ENCODE measurements at regions not wholly inside any gene's neighbourhood (a gene's known extent, or its start where the extent isn't known, plus 50 kb on each side); places are given as distances from the start of the nearest gene placed in this dataset.
"Not testable (repeated sequence)": the region's sequence is repeated elsewhere in the genome, so short reads cannot be mapped to it uniquely, and the experiment has no call there.

DNA sequence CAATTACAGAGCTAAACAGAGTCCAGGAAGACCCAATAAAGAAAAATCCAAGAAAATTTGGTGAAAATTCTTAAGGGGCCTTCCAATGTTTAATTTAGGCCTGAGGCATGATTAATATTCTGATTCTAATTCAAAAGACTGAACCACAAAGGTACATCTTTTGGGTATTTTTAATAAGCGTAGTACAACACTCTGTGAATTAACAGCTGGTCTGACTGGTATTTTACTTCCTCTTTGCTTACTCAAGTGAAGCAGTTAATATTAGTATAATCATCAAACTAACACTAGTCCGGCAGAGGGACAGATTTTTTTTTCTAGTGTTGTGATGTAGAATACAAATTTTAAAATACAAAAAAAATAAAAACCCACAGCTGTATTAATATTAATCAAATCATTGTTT is 652.9 kb downstream of the NR4A2 start:
- DNase-seq (ENCODE audit: low spot score), result no peak

DNA sequence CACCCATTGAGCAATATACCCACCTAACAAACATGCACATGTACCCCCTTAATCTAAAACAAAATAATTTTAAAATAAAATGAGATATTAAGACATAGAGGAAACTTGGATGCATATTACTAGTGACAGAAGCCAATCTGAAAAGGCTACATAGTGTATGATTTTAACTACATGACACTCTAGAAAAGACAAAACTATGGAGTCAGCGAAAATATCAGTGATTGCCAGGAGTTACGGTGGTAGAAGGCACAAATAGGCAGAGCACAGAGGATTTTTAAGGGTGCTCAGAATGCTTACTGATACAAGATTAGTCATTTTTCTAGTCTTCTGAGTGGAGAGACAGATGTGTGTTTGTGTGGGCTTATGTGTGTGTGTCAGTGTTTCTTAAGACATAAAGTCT is 656.6 kb downstream of the NR4A2 start:
- DNase-seq (ENCODE audit: low spot score), result no peak

DNA sequence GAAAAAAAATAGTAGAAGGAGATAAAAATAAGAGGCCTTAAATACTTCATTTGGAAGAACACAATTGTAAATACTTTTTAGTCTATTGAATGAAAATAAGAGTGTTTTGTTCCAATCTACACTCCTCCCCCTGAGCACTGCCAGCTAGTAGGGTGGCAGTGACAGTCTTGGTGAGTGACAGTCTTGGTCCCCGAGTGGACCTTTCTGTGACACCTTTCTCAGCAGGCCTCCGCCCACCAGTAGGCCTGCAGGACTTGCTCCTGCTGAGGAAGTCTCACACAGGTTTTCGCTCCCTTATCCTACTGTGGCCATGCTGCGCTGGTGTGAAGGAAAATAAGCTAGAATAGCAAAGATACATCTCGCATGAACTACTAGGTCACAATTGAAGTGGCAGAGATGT is 666.8 kb downstream of the NR4A2 start:
- no peak for DNase-seq (ENCODE audit: low spot score)

DNA sequence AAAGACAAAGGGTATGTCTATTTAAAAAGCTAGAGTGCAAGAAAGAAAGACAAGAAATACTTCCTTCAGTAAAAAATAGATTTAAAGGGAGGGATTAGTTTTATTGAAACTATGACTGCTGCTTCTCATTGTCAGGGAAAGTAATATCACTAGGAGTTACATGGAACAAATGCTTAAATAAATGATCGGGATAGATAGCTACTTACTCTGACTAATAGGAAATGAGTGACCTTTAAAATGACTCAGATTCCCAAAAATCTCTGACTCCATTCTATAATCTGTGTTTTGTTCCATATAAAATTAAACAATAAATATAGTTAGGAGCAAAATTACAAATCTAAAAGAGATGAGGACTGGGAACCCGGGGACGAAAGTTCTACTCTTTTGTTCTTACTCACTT is 669.3 kb downstream of the NR4A2 start:
- no peak for DNase-seq (ENCODE audit: low spot score)

DNA sequence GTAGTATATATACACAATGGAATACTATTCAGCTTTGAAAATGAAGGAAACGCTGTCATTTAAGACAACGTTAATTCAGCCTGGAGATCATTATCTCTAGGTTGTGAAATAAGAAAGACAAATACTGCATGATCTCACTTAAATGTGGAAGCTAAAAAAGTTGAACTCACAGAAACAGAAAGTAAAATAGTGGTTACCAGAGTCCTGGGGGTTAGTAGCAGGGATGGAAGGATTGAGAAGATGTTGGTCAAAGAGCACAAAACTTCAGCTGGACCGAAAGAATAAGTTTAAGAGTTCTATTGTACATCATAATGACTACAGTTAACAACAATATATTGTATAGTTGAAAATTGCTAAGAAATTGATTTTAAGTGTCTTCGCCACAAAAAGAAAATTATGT is 670.3 kb downstream of the NR4A2 start:
- DNase-seq (ENCODE audit: low spot score), result no peak

DNA sequence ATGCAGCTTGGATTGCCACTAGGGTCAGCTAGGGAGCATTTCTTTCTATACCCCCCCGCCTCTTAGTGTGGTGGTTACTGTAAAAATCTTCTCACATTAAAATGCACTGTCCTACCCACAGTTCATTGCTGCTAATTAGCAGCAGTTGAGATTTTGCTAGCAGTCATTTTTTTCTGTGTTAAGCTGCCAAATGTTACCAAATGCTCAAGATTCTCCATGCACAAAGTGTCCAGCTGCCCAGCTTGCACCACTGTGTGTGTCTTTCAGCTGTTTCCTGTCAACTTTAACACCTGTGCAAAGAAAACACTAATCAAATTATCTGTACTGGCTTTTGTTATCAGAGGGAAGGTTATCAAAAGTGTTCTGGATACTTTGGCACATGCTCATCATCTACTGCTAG is 679.3 kb downstream of the NR4A2 start:
- no peak for DNase-seq (ENCODE audit: low spot score)

DNA sequence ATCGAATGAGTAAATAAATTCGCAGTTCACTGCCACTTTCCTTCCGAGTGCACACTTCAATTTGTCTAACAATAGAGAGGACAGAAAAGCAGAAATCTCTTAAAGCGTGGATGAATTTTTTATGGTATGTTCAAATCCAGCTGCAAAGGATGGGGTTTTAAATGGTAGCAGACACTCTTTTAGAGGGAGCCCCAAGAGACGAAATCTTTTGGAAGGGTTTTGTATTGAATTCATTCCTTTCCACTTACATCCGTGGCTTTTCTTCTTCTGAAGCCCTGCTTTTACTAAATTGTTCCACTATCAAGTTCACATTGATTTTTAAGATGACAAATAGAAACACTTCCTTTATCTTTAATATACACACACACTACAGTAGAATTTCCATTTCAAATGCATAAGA is 680.7 kb downstream of the NR4A2 start:
- no peak for DNase-seq (ENCODE audit: low spot score)

DNA sequence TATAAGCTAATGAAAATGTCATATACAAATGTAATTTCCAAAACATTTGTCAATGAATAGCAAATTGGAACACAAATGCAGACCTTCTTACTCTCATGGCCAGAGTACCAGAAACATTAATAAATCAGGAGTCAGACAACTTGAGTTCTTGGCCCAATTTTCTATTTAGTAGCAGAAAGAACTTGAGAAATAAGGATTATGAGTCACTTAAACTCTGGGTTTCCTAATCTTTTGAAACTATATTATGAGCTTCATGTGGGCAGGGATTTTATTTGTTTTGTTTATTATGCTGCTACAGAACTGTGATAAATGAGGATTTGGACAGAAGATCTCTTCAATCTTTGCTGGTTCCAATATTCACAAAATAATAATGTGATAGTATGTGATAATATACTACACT is 686.7 kb downstream of the NR4A2 start:
- no peak for DNase-seq (ENCODE audit: low spot score)

DNA sequence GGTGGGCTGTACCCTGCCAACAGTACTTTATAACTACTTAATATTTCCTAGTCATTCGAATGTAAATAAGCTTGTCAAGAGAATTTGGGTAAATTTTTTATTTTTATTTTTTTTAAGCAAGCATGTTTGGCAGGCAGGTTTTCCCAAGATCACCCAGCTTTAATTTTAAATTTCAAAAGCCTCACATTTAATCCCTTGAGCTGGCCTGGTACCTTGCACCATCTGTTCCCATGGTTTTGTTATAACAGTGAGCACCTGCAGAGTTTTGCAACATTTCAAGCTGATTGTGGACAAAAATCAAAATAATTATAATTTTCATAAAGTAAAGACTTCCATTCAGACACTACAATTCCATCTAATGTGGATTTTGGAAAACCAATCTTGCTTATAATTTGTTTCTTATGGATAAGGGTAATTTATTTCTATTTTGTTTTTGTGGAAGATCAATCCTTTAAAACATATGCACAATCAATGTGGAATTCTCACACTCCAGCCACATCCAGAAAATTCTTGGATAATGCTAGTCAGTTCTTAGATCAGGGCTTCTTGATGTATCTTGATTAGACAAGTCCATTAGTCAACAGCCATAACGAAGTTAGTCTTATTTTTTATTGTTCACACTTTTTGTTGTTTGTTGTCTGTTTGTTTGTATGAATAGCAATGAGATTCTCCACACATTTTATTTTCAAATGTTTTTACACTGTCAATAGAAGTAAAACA is 689.3 kb downstream of the NR4A2 start:
- no peak for DNase-seq (ENCODE audit: low spot score)

DNA sequence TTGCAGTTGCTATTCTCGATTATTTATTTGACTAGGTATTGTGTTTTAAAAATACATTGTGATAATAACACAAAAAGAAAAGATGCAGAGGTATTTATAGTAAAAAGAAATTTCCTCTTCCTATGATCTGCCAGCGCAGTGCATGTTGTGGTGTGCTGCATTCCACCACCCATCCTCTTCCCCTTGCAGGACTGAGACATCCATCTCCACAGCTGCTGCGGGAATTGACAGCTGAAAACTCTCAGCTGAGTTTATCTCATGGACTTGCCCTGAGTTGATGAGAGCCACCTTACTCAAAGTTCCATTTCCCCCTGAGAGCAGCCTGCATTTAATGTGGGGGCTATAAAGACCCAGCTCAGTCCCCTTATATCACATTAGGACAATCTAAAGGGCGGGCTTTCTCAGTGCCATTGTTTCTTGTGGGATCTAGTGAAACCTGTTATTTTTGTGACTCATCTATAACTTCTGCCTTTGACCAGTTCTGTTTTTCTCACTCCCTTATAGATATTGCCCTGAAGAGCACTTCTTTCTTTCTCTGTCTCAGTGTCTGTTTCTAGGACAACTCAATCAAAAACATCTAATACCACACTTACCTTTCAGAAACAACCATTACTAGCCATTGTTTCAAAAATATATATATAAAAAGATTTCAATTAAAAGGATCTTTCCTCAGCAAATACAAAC is 698.5 kb downstream of the NR4A2 start:
- DNase-seq (ENCODE audit: low spot score), result no peak

DNA sequence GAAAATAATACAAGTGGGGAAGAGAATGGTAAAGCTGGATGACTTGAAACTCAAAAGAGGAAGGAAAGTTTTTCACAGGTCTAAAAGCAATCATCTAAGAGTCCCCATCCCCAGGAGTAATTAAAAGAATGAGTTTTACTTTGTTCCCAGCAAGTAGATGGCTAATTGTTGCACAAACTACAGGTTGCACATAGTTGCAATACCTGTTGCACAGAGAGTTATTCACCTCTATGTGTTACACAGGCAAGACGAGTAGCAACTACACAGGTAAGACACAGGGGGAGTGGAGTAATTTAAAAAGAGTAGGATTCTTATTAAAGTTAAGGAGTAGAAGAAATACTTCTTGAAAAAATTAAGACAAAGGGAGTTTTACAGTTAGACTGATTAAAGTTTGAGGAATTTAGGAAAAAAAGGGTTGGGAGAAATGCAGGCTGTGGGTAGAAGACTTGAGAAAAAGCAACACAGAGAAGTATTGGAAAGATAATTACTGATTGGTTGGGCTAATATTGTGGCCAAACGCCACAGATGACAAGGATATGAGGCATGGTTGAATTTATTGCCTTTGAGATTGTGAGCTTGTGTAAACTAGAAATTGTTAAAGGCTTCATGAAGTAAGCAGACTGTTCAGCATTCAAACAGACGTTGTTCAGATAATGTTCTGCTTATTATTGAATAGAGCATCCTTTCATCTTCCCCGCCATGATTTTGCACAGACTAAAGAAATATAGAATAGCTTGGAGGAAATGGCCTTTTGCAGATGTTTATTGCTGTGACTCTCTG is 699.3 kb downstream of the NR4A2 start:
- DNase-seq (ENCODE audit: low spot score), result no peak

DNA sequence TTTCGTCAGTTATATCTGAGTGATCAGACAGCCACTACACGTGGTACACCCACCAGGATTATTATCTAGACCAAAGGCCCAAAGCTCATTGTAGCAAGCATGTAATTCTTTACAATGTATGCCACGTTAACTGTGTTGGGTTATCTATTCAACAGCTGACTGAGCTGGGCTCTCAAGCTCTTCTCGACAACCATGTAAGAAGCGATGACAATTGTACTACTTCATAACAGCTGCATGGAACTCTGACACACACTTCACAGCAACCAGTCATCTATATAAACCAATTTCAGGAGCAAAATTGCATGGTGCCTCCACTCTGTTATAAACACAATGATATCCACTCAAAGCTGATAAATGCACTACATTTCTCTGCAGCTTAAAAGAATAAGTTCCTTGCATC is 701.8 kb downstream of the NR4A2 start:
- DNase-seq (ENCODE audit: low spot score), result no peak

DNA sequence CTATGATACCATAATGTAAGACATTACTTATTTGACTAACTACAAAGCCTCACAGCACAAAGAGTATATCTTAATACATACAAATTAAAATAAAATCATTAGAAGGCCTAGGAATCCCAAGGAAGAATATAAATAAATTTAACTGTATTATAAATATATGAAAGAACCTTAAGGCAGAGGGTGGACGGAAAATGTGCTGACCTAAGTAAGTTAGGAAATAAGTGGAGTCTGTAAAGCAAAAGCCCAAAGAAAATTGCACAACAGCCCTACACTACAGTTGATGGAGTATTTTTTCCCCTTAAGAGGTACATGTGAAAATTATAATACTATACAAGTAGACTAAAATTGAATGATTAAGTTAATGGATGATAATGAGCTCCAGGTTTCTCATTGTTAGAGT is 710.1 kb downstream of the NR4A2 start:
- no peak for DNase-seq (ENCODE audit: low spot score)

DNA sequence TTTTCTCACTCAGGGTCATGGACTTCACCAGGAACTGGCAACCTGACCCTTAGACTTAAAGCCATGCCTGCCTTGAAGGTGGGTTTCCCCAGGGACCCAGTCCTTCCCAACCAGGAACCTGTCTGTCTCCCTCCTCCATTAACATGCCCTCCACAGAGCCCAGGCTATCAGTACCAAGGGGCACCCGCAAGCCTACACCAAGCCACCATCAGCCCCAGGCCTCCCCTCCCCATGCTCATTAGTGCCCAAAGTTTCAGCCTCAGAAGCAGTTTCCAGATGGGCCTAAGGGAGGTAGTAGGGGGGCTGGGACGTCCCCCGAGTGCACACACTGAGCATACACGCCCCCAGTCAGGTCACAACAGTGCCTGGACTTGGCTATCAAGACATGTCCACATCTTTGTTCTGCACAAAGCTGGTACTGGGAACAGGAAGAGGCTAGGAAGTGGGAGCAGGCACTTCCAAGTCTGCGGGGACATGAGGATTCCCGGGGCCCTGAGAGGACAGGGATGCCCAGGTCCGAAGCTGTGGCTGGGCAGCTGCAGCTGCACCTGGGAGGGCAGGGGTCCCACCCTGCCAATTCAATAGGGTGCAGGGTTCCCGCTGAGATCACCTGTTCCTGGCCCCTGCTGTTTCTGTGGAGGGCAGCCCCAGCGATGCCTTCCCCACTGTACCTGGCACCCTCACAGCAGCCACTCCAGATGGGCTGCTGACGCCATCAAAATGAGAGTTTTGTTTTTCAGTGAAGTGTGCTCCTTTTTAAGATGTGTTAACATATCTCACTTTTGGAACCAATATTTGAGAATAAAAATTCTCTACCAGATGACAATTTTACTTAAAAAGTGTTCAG is 731.4 kb downstream of the NR4A2 start:
- no peak for DNase-seq (ENCODE audit: low spot score)

DNA sequence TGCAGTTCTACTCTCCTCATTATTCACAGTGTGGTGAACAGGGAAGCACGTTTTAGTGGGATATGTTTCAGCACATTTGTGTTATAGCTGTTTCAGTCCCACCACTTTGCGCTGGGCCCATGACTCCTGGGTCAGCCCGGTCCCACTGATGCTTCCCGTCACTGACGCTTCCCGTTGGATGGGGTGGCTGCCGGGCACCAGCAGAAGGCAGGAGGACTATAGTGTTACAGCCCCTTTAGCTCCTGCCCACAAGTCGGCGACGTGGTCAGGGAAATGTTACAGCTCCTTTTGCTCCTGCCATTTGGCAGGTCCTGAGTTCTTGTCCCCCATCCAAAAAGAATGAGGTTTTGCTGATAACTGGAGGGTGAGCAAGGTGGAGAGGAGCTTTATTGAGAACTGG is 732.2 kb downstream of the NR4A2 start:
- DNase-seq (ENCODE audit: low spot score), result no peak

DNA sequence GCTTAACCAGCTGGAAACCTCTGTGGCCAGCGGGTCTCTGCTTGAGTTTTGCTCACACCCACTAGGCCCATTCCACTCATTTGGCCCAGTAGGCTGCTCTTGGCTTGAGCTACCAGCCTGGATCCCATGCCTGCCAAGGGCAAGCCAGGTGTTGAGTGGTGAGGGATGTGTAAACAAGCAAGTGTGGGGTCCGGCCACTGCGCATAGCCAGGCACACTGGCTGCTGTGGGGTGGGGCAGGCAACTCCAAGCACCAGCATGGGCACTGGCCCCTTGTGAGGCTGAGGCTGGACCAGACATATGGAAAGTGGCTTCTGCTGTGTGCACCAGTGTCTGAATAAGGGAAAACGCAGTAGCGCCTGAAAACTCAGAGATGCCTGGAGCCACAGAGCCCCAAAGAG is 732.7 kb downstream of the NR4A2 start:
- no peak for DNase-seq (ENCODE audit: low spot score)

DNA sequence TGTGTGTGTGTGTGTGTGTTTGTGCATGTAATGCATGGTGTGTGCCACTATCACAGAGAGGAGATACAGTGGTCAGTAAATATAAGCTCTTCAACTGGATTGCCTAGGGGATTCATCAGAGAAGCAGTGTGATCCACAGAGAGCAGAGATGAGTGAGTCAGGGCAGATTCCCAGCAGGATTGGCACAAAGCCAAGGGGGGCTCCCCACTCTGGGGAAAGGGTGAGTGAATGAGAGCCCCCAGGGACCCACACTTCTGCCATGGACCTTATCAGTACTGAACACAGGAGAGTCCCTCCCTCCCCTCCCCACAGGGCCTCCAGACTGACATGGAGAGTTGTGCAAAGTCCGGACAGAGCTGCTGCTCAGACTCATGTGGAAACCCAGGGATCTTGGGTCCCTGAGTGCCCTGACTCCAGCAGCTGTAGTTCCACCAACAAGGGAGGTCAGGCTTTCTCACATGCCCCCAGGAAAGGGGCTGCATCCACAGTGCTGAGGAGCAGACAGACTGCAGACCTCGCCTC is 748.8 kb downstream of the NR4A2 start:
- DNase-seq (ENCODE audit: low spot score), result no peak

DNA sequence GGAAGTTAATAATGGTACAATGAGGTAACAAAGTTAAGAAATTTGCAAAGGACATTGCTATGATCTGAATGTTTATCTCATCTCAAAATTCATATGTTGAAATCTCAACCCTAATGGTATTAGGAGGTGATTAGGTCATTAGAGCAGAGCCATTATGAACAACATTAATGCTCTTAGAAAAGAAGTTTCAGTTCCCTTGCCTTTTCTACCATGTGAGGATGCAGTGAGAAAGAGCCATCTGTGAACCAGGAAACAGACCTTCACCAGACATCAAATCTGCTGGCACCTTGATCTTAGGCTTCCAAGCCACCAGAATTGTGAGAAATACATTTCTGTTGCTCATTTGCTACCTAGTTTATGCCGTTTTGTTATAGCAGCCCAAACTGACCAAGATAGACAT is 757.6 kb downstream of the NR4A2 start:
- no peak for DNase-seq (ENCODE audit: low spot score)

DNA sequence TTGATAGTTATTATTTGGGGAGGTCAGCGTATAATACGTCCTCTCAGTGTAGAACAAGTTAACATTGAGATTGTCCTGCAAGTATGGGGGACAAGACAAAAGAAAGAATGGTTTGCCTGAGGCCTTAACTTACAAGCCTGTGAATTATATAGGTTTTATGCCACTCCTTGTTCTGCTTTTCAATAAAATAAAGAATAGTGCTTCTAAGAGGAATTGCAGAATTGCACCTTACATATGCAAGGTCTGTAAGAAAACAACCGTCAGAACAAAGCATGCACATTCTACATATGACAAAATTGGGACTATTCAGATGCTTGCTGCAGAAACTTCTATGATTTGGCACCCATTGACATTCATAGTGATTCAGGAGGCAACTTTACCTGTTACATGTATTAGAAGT is 785.0 kb downstream of the NR4A2 start:
- DNase-seq (ENCODE audit: low spot score), result no peak

DNA sequence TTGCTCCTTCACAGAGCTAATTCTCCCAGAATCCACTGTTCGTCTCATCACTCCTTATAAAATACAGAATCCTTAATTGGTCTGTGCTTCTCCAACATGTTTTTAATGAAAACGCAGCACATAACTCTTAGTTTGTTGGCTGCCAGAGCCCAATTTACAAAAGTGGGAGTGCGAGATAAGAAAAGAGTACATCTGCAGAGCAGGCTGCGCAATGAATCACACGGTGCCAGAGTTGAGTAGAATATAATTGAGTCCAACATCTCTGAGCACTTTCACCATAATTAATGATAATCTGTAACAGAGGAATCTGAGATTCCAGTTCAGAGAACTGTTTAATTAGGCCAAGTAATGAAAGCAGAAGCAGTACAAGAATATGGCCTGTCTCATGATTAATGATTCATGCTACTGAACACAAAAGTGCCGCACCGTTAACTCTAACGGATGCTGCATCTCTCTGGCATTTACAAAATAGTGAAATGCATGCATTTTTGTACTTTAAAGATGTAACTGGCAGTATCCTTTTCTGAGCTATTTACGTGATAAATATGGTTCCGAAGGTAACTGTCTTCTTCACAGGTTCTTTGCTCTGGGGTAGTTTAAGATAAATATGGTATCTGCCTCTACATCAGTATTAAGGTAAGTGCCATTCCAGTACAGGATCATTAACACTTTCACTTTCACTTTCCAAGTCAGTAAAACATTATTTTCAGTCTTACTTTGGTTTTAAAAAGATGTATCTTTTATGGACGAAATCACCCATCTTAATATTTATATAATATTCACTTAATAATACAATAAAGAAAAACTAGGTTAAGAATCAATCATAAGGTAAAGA is 785.6 kb downstream of the NR4A2 start:
- no peak for DNase-seq (ENCODE audit: low spot score)

DNA sequence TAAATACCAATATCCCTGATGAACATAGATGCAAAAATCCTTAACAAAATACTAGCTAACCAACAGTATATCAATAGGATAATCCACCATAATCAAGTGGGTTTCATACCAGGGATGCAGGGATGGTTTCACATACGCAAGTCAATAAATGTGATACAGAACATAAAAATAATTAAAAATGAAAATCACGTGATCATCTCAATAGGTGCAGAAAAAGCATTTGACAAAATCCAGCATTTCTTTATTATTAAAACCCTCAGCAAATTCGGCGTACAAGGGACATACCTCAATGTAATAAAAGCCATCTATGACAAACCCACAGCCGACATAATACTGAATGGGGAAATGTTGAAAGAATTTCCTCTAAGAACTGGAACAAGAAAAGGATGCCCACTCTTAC is 793.5 kb downstream of the NR4A2 start:
- not testable (repeated sequence) for DNase-seq (ENCODE audit: low spot score)

Measured in activated CD4-positive, alpha-beta T cell treated with anti-CD3 and anti-CD28 coated beads, Interleukin-2, Interleukin-4, amounts not matched to agents 100 ng/mL and 50 ng/mL, durations not matched to agents 16 hours and 8 hours (primary cell).